ENCODE measurements at regions not wholly inside any gene's neighbourhood (a gene's known extent, or its start where the extent isn't known, plus 50 kb on each side); places are given as distances from the start of the nearest gene placed in this dataset.

- Histone ChIP-seq H3K27me3 (no peaks in the 10 kb centered on the region), H4K20me1 (ENCODE audit: insufficient read depth, poor library complexity, severe bottlenecking) (no peaks in the 10 kb centered on the region), H3K4me3 (no peak overlapping the region), H3K4me2 (no peak overlapping the region), H3K9me3 (ENCODE audit: low read depth) (no peaks in the 10 kb centered on the region), H3K27ac (no peak overlapping the region), H3K79me2 (no peaks in the 10 kb centered on the region), H3K4me1 (ENCODE audit: insufficient read depth) (peaks cover 22% of the 10 kb centered on the region), H3K36me3 (replicated peaks; ENCODE audit: insufficient read depth, low read depth) (no peaks in the 10 kb centered on the region), H3K9me2 (replicated peaks; ENCODE audit: insufficient read depth) (no peaks in the 10 kb centered on the region), H2AFZ (no peak overlapping the region)
- no peak for DNase-seq (ENCODE audit: low spot score)
- no peak for TF ChIP-seq CTCF (IDR thresholded peaks at IDR 0.05; ENCODE audit: poor library complexity)
- TF ChIP-seq EZH2 (IDR thresholded peaks at IDR 0.05; ENCODE audit: borderline replicate concordance): no peak
- TF ChIP-seq EZH2phosphoT487 (IDR thresholded peaks at IDR 0.05; ENCODE audit: low read depth, severe bottlenecking, unreplicated experiment): no peak
- WGBS (ENCODE audit: low lambda C conversion rate, missing lambda C conversion rate): 85% methylated on average over 8 of the region's 8 CpGs
Observed at GRCh38 chr7:26493737-26494428, 202.2 kb downstream of the SNX10 start.

- H3K4me1 ChIP-seq (ENCODE audit: insufficient read depth): peaks cover 13% of the 10 kb centered on the region
- H3K27ac ChIP-seq: no peak overlapping the region
- 28% methylated on average over 2 of the region's 2 CpGs for WGBS (ENCODE audit: low lambda C conversion rate, missing lambda C conversion rate)
- no peaks in the 10 kb centered on the region for H3K36me3 ChIP-seq (replicated peaks; ENCODE audit: insufficient read depth, low read depth)
- H3K9me2 ChIP-seq (replicated peaks; ENCODE audit: insufficient read depth): no peaks in the 10 kb centered on the region
- H3K4me2 ChIP-seq: no peak overlapping the region
- TF ChIP-seq EZH2phosphoT487 (IDR thresholded peaks at IDR 0.05; ENCODE audit: low read depth, severe bottlenecking, unreplicated experiment) (no peak), EZH2 (IDR thresholded peaks at IDR 0.05; ENCODE audit: borderline replicate concordance) (no peak), CTCF (IDR thresholded peaks at IDR 0.05; ENCODE audit: poor library complexity) (no peak)
- DNase-seq (ENCODE audit: low spot score): no peak
- H3K4me3 ChIP-seq: no peak overlapping the region
- no peaks in the 10 kb centered on the region for H3K9me3 ChIP-seq (ENCODE audit: low read depth)
- H3K27me3 ChIP-seq: no peaks in the 10 kb centered on the region
- H4K20me1 ChIP-seq (ENCODE audit: insufficient read depth, poor library complexity, severe bottlenecking): no peaks in the 10 kb centered on the region
- no peaks in the 10 kb centered on the region for H3K79me2 ChIP-seq
- no peak overlapping the region for H2AFZ ChIP-seq
Observed at GRCh38 chr7:26495569-26495968, 203.9 kb downstream of the SNX10 start.

GRCh38 chr7:26497801-26498596 lies 206.3 kb downstream of the SNX10 start:
- Histone ChIP-seq H3K9me2 (replicated peaks; ENCODE audit: insufficient read depth) (no peaks in the 10 kb centered on the region), H2AFZ (peak overlapping the region; percentile 22), H3K79me2 (no peaks in the 10 kb centered on the region), H4K20me1 (ENCODE audit: insufficient read depth, poor library complexity, severe bottlenecking) (no peaks in the 10 kb centered on the region), H3K4me3 (no peak overlapping the region), H3K9me3 (ENCODE audit: low read depth) (no peaks in the 10 kb centered on the region), H3K27me3 (no peaks in the 10 kb centered on the region), H3K4me1 (ENCODE audit: insufficient read depth) (peaks cover 6% of the 10 kb centered on the region), H3K4me2 (no peak overlapping the region), H3K27ac (peak overlapping the region; percentile 53), H3K36me3 (replicated peaks; ENCODE audit: insufficient read depth, low read depth) (no peaks in the 10 kb centered on the region)
- peak; percentile 50 for DNase-seq (ENCODE audit: low spot score)
- TF ChIP-seq CTCF (IDR thresholded peaks at IDR 0.05; ENCODE audit: poor library complexity): no peak
- no peak for TF ChIP-seq EZH2 (IDR thresholded peaks at IDR 0.05; ENCODE audit: borderline replicate concordance)
- TF ChIP-seq EZH2phosphoT487 (IDR thresholded peaks at IDR 0.05; ENCODE audit: low read depth, severe bottlenecking, unreplicated experiment): no peak
- 63% methylated on average over 12 of the region's 12 CpGs for WGBS (ENCODE audit: low lambda C conversion rate, missing lambda C conversion rate)

Measured in hepatocyte (in vitro differentiated cells).